ENCODE measurements at regions not wholly inside any gene's neighbourhood (a gene's known extent, or its start where the extent isn't known, plus 50 kb on each side); places are given as distances from the start of the nearest gene placed in this dataset.

GRCh38 chr15:101562428-101563059, 73.0 kb upstream of the PCSK6 start:
- Histone ChIP-seq H3K4me1 (no peaks in the 10 kb centered on the region), H3K27ac (no peak overlapping the region), H3K36me3 (no peaks in the 10 kb centered on the region), H3K27me3 (peaks cover 23% of the 10 kb centered on the region), H3K4me3 (no peak overlapping the region), H3K9me3 (no peaks in the 10 kb centered on the region)
- 87% methylated on average over 21 of the region's 22 CpGs for whole genome bisulfite sequencing
- DNase-seq (ENCODE audit: low spot score in 2 of 2): no peak
- TF ChIP-seq POLR2A (IDR thresholded peaks at IDR 0.05) (no peak), CTCF (IDR thresholded peaks at IDR 0.05) (no peak), EP300 (IDR thresholded peaks at IDR 0.05) (no peak), POLR2AphosphoS5 (IDR thresholded peaks at IDR 0.05) (no peak)

GRCh38 chr15:101561584-101561906, 72.0 kb upstream of the PCSK6 start:
- DNase-seq (ENCODE audit: low spot score in 2 of 2): no peak
- WGBS: 86% methylated on average over 15 of the region's 15 CpGs
- no peaks in the 10 kb centered on the region for H3K4me1 ChIP-seq
- no peak overlapping the region for H3K27ac ChIP-seq
- TF ChIP-seq POLR2A (IDR thresholded peaks at IDR 0.05) (no peak), EP300 (IDR thresholded peaks at IDR 0.05) (no peak), CTCF (IDR thresholded peaks at IDR 0.05) (no peak), POLR2AphosphoS5 (IDR thresholded peaks at IDR 0.05) (no peak)
- no peaks in the 10 kb centered on the region for H3K36me3 ChIP-seq
- no peak overlapping the region for H3K4me3 ChIP-seq
- H3K9me3 ChIP-seq: no peaks in the 10 kb centered on the region
- H3K27me3 ChIP-seq: peaks cover 29% of the 10 kb centered on the region

- no peak overlapping the region for H3K27ac ChIP-seq
- no peaks in the 10 kb centered on the region for H3K4me1 ChIP-seq
- TF ChIP-seq EP300 (IDR thresholded peaks at IDR 0.05): no peak
- TF ChIP-seq POLR2AphosphoS5 (IDR thresholded peaks at IDR 0.05): no peak
- TF ChIP-seq POLR2A (IDR thresholded peaks at IDR 0.05): no peak
- TF ChIP-seq CTCF (IDR thresholded peaks at IDR 0.05): no peak
- DNase-seq (ENCODE audit: low spot score in 2 of 2): no peak
- H3K4me3 ChIP-seq: no peak overlapping the region
- no peaks in the 10 kb centered on the region for H3K9me3 ChIP-seq
- no peaks in the 10 kb centered on the region for H3K36me3 ChIP-seq
- 92% methylated on average over 11 of the region's 11 CpGs for WGBS
- peaks cover 29% of the 10 kb centered on the region for H3K27me3 ChIP-seq
These were observed 71.4 kb upstream of the PCSK6 start for GRCh38 chr15:101560722-101561583.

- TF ChIP-seq POLR2AphosphoS5 (IDR thresholded peaks at IDR 0.05) (no peak), EP300 (IDR thresholded peaks at IDR 0.05) (no peak), POLR2A (IDR thresholded peaks at IDR 0.05) (no peak), CTCF (IDR thresholded peaks at IDR 0.05) (no peak)
- 11% methylated on average over 6 of the region's 6 CpGs for WGBS
- DNase-seq (ENCODE audit: low spot score in 2 of 2): no peak
These were observed 70.4 kb upstream of the PCSK6 start for GRCh38 chr15:101559952-101560351.

GRCh38 chr15:101558221-101558941, 68.9 kb upstream of the PCSK6 start:
- TF ChIP-seq EP300 (IDR thresholded peaks at IDR 0.05) (no peak), POLR2A (IDR thresholded peaks at IDR 0.05) (no peak), CTCF (IDR thresholded peaks at IDR 0.05) (no peak), POLR2AphosphoS5 (IDR thresholded peaks at IDR 0.05) (no peak)
- Histone ChIP-seq H3K4me1 (no peaks in the 10 kb centered on the region), H3K9me3 (no peaks in the 10 kb centered on the region), H3K36me3 (no peaks in the 10 kb centered on the region), H3K4me3 (no peak overlapping the region), H3K27me3 (peaks cover 35% of the 10 kb centered on the region), H3K27ac (no peak overlapping the region)
- WGBS: 56% methylated on average over 12 of the region's 12 CpGs
- DNase-seq (ENCODE audit: low spot score in 2 of 2): no peak

More at GRCh38 chr15:101559952-101560351, 70.4 kb upstream of the PCSK6 start:
- Histone ChIP-seq H3K27me3 (peaks cover 30% of the 10 kb centered on the region), H3K4me1 (no peaks in the 10 kb centered on the region), H3K36me3 (no peaks in the 10 kb centered on the region), H3K9me3 (no peaks in the 10 kb centered on the region), H3K27ac (no peak overlapping the region), H3K4me3 (no peak overlapping the region)
